ENCODE measurements at regions not wholly inside any gene's neighbourhood (a gene's known extent, or its start where the extent isn't known, plus 50 kb on each side); places are given as distances from the start of the nearest gene placed in this dataset.

GRCh38 chr16:80889779-80890359 lies 85.5 kb upstream of the CDYL2 start:
- TF ChIP-seq, protein P1, sequence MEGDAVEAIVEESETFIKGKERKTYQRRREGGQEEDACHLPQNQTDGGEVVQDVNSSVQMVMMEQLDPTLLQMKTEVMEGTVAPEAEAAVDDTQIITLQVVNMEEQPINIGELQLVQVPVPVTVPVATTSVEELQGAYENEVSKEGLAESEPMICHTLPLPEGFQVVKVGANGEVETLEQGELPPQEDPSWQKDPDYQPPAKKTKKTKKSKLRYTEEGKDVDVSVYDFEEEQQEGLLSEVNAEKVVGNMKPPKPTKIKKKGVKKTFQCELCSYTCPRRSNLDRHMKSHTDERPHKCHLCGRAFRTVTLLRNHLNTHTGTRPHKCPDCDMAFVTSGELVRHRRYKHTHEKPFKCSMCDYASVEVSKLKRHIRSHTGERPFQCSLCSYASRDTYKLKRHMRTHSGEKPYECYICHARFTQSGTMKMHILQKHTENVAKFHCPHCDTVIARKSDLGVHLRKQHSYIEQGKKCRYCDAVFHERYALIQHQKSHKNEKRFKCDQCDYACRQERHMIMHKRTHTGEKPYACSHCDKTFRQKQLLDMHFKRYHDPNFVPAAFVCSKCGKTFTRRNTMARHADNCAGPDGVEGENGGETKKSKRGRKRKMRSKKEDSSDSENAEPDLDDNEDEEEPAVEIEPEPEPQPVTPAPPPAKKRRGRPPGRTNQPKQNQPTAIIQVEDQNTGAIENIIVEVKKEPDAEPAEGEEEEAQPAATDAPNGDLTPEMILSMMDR (IDR thresholded peaks at IDR 0.05), result no peak
- no peak for TF ChIP-seq POLR2A (IDR thresholded peaks at IDR 0.05)
